H1 (cell line): ENCODE measurements at regions not wholly inside any gene's neighbourhood (a gene's known extent, or its start where the extent isn't known, plus 50 kb on each side); places are given as distances from the start of the nearest gene placed in this dataset.

Experiments
- CTCF ChIA-PET: fragments of 300-600 bp; sonication (Branson Sonifier 250); formaldehyde crosslinking; loops from one replicate; lab custom pipeline; 2021; ENCODE audit not compliant: partially characterized antibody; lab: Charles Lee
- POLR2A ChIA-PET: fragments of 300-600 bp; sonication (Branson Sonifier 250); formaldehyde crosslinking; loops from one replicate; lab custom pipeline; 2021; ENCODE audit warnings: inconsistent platforms; ENCODE audit not compliant: partially characterized antibody; lab: Charles Lee
- DNase-seq, 2 experiments: peaks; one replicate each; pipeline versions ENCODE4 v3.0.0 to v3.0.0-alpha.2; 2010 to 2022; ENCODE audit warnings: low spot score in 2 of 2, low read depth in 1 of 2, mixed read lengths in 1 of 2
- FAIRE-seq: peaks from 2 replicates; lab custom pipeline; 2011; peaks lifted over from hg19 to GRCh38; lab: Jason Lieb, UNC
- H2AFZ ChIP-seq: 2 replicates; pipeline ENCODE4 v1.8.1; 2012; ENCODE audit warnings: low read length, inconsistent platforms
- H2AK5ac ChIP-seq: 2 replicates; pipeline ENCODE4 v1.6.1; 2013; ENCODE audit warnings: low read depth, low read length
- H2BK120ac ChIP-seq: replicated peaks from 2 replicates; pipeline ENCODE3; 2013; ENCODE audit warnings: low read depth, low read length, inconsistent platforms
- H2BK12ac ChIP-seq: 2 replicates; pipeline ENCODE4 v1.6.1; 2013; ENCODE audit warnings: low read depth, low read length
- H2BK15ac ChIP-seq: 2 replicates; pipeline ENCODE4 v1.6.1; 2013; ENCODE audit warnings: low read length
- H2BK20ac ChIP-seq: 2 replicates; pipeline ENCODE4 v1.6.1; 2013; ENCODE audit warnings: low read length
- H2BK5ac ChIP-seq: 2 replicates; pipeline ENCODE4 v1.6.1; 2013; ENCODE audit warnings: low read depth, low read length
- H3K14ac ChIP-seq: 2 replicates; pipeline ENCODE4 v1.6.1; 2013; ENCODE audit warnings: inconsistent platforms; ENCODE audit not compliant: insufficient read length
- H3K18ac ChIP-seq: 2 replicates; pipeline ENCODE4 v1.6.1; 2013; ENCODE audit warnings: low read length; ENCODE audit errors: extremely low read depth
- H3K23ac ChIP-seq: 2 replicates; pipeline ENCODE4 v1.6.1; 2013; ENCODE audit warnings: inconsistent platforms; ENCODE audit not compliant: insufficient read length
- H3K23me2 ChIP-seq: 2 replicates; pipeline ENCODE4 v1.6.1; 2013; ENCODE audit warnings: low read depth, low read length
- H3K27ac ChIP-seq: 2 replicates; pipeline ENCODE4 v1.6.1; 2011; ENCODE audit warnings: low read depth, low read length, inconsistent platforms
- H3K27me3 ChIP-seq, 4 experiments: replicated peaks in 1 of 4; 1 replicate in 1 of 4; 2 replicates in 3 of 4; pipeline versions ENCODE4 v1.6.1 to v1.8.1; 2011 to 2013; ENCODE audit warnings: low read length in 3 of 4, mild to moderate bottlenecking in 3 of 4, inconsistent platforms in 2 of 4, mixed read lengths in 2 of 4, moderate library complexity in 1 of 4; ENCODE audit not compliant: control insufficient read depth in 3 of 4, insufficient read depth in 3 of 4; ENCODE audit errors: extremely low read depth in 1 of 4
- H3K36me3 ChIP-seq, 4 experiments: 2 replicates each; pipeline versions ENCODE4 v1.6.1 to v1.8.1; 2011 to 2013; ENCODE audit warnings: mild to moderate bottlenecking in 4 of 4, low read length in 3 of 4, moderate library complexity in 2 of 4, control low read depth in 1 of 4, inconsistent platforms in 1 of 4; ENCODE audit not compliant: insufficient read depth in 4 of 4, control insufficient read depth in 2 of 4
- H3K4ac ChIP-seq: replicated peaks from 2 replicates; pipeline ENCODE3; 2013; ENCODE audit warnings: low read length, low read depth, mixed read lengths, inconsistent platforms; ENCODE audit not compliant: insufficient read length
- H3K4me1 ChIP-seq, 4 experiments: replicated peaks in 1 of 4; 1 replicate in 1 of 4; 2 replicates in 3 of 4; pipeline versions ENCODE4 v1.6.1 to v1.8.1; 2011 to 2013; ENCODE audit warnings: low read length in 3 of 4, inconsistent platforms in 2 of 4, mixed read lengths in 1 of 4; ENCODE audit not compliant: insufficient read depth in 4 of 4, control insufficient read depth in 3 of 4
- H3K4me2 ChIP-seq, 2 experiments: 2 replicates each; pipeline versions ENCODE4 v1.6.1 to v1.8.1; 2011 to 2013; ENCODE audit warnings: low read depth in 2 of 2, low read length in 2 of 2, control low read depth in 1 of 2, inconsistent platforms in 1 of 2, mild to moderate bottlenecking in 1 of 2; ENCODE audit not compliant: insufficient read depth in 1 of 2
- H3K4me3 ChIP-seq, 4 experiments: fragments of 200-600, 300-600 bp in 1 of 4; sonication (generic), shearing (Covaris generic), sonication (Bioruptor Twin) in 1 of 4; 2 replicates each; pipeline versions ENCODE4 v1.5.1 to v1.8.1; 2011 to 2016; ENCODE audit warnings: low read length in 4 of 4, low read depth in 3 of 4, control low read depth in 2 of 4, inconsistent platforms in 2 of 4, mild to moderate bottlenecking in 2 of 4, mixed read lengths in 1 of 4, moderate library complexity in 1 of 4; ENCODE audit not compliant: insufficient read depth in 2 of 4; ENCODE audit errors: extremely low read depth in 1 of 4
- H3K56ac ChIP-seq: replicated peaks from 2 replicates; pipeline ENCODE3; 2013; ENCODE audit warnings: low read depth, mild to moderate bottlenecking, mixed read lengths, low read length, inconsistent platforms; ENCODE audit not compliant: insufficient read length
- H3K79me1 ChIP-seq: 2 replicates; pipeline ENCODE4 v1.6.1; 2013; ENCODE audit warnings: low read depth, low read length, control low read depth
- H3K79me2 ChIP-seq, 2 experiments: 2 replicates each; pipeline versions ENCODE4 v1.6.1 to v1.8.1; 2012 to 2013; ENCODE audit warnings: low read length in 2 of 2, mild to moderate bottlenecking in 2 of 2, inconsistent platforms in 1 of 2; ENCODE audit not compliant: insufficient read depth in 2 of 2, control insufficient read depth in 1 of 2
- H3K9ac ChIP-seq, 4 experiments: replicated peaks in 1 of 4; 1 replicate in 1 of 4; 2 replicates in 3 of 4; pipeline versions ENCODE4 v1.6.1 to v1.8.1; 2011 to 2013; ENCODE audit warnings: low read depth in 3 of 4, low read length in 3 of 4, control low read depth in 2 of 4, mild to moderate bottlenecking in 2 of 4, moderate library complexity in 2 of 4, inconsistent platforms in 1 of 4; ENCODE audit errors: extremely low read depth in 1 of 4
- H3K9me3 ChIP-seq, 2 experiments: 2 replicates each; pipeline versions ENCODE4 v1.6.1 to v1.8.1; 2012 to 2013; ENCODE audit warnings: mild to moderate bottlenecking in 2 of 2, moderate library complexity in 2 of 2, control low read depth in 1 of 2, inconsistent platforms in 1 of 2, low read depth in 1 of 2, low read length in 1 of 2, mixed read lengths in 1 of 2; ENCODE audit not compliant: insufficient read depth in 2 of 2
- H4K20me1 ChIP-seq, 2 experiments: replicated peaks in 1 of 2; 2 replicates each; pipeline versions ENCODE3 to v1.8.1; 2011 to 2013; ENCODE audit warnings: inconsistent platforms in 2 of 2, low read length in 2 of 2, mild to moderate bottlenecking in 1 of 2; ENCODE audit not compliant: insufficient read depth in 2 of 2, control insufficient read depth in 1 of 2
- H4K5ac ChIP-seq: 2 replicates; pipeline ENCODE4 v1.6.1; 2013; ENCODE audit warnings: low read length, low read depth, mixed read lengths, inconsistent platforms; ENCODE audit not compliant: insufficient read length
- H4K8ac ChIP-seq: 2 replicates; pipeline ENCODE4 v1.8.0; 2013; ENCODE audit warnings: mild to moderate bottlenecking, moderate library complexity, low read length, inconsistent platforms; ENCODE audit not compliant: insufficient read depth; ENCODE audit errors: extremely low read depth
- H4K91ac ChIP-seq: replicated peaks from 2 replicates; pipeline ENCODE3; 2013; ENCODE audit warnings: low read length, mixed read lengths, inconsistent platforms; ENCODE audit not compliant: insufficient read length
- CHD1 ChIP-seq: IDR thresholded peaks from 2 replicates; pipeline ENCODE4 v1.6.1; 2012; ENCODE audit warnings: low read depth, low read length, improper control_type of control experiment
- CTBP2 ChIP-seq: IDR thresholded peaks from 2 replicates; pipeline ENCODE4 v1.7.0; 2011; ENCODE audit warnings: borderline replicate concordance, mild to moderate bottlenecking, moderate library complexity, mixed read lengths, low read length; ENCODE audit not compliant: insufficient read depth, insufficient read length
- EZH2 ChIP-seq: fragments of 200-600 bp; sonication (generic); IDR thresholded peaks from 2 replicates; pipeline ENCODE4 v1.7.1; 2012; ENCODE audit warnings: low read depth, mild to moderate bottlenecking, moderate library complexity, low read length, inconsistent platforms; ENCODE audit not compliant: severe bottlenecking
- WGBS, 2 experiments: shearing (Covaris generic) in 1 of 2; methylation state at CpG; one replicate each; pipeline versions ENCODE4 v1.1.6 to v1.1.7; 2013 to 2015; ENCODE audit warnings: low lambda C conversion rate in 2 of 2, mixed read lengths in 2 of 2, inconsistent platforms in 1 of 2, low coverage in 1 of 2, missing lambda C conversion rate in 1 of 2; ENCODE audit not compliant: insufficient replicate concordance in 2 of 2, insufficient coverage in 1 of 2, insufficient read length in 1 of 2; ENCODE audit errors: extremely low coverage in 1 of 2, missing lambda C conversion rate in 1 of 2; 5-methylcytosine and 5-hydroxymethylcytosine counted together

DNA sequence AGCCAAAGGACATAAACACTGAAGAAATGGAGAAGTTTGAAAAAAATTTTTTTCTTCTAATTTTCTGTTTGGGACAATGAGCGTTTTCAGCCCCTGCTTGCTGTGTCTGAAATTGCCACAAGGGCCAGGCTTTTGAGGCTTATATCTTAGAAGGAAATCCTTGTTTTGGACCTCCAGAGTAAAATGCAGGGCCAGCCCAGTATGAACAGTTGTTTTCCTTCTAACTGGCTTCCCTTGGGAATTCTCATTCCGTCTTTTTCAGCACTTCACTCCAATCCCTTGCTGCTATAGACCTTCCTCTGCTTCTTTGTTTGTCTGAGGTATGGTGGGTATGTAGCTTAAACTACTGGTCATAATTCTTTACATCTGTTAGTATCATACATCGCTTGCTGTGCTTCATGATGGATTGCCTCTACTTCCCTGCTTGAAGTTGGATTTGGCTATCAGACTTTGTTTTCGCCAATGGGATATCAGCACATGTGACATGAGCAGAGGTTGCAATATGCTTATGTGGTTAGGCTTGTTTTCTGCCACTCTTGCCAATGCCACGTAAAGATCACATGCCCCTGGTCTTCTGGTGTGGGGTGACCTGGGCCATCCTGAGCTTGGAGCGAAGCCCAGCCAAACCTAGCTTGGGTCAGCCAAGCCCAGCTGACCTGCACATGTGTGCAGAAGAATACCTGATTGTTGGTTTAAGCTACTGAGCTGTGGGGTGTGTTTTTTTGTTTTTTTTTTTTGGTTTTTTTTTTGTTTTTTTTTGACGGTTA is 64.7 kb downstream of the AVPR1A start:
- Histone ChIP-seq H4K8ac (no peak overlapping the region), H4K5ac (peak overlapping the region; percentile 18), H3K79me1 (no peaks in the 10 kb centered on the region), H3K14ac (no peak overlapping the region), H2BK12ac (no peak overlapping the region), H2BK120ac (no peak overlapping the region), H3K9me3 (no peaks in the 10 kb centered on the region), H2AK5ac (no peak overlapping the region)
- CTCF ChIA-PET, result interaction anchor here (0.7 to 1.5 kb wide), 4 partner anchors 10 to 361 kb away, joined by 3 to 9 read pairs (median 4); no protein-coding TSS in a partner anchor
- peak; percentile 7 for FAIRE-seq
- POLR2A ChIA-PET, result no interaction called here
- TF ChIP-seq CHD1, result no peak
- TF ChIP-seq CTBP2, result no peak
- TF ChIP-seq EZH2, result no peak
- TF ChIP-seq, all 59 proteins: peak for 0
- Histone ChIP-seq H3K9ac (no peak overlapping the region), H3K56ac (no peak overlapping the region), H3K4me3 (no peak overlapping the region), H4K91ac (peak overlapping the region; percentile 38), H3K36me3 (no peaks in the 10 kb centered on the region), H3K4me1 (peaks cover 3 to 6% (median 4%) of the 10 kb centered on the region in 4 experiments), H2BK5ac (no peak overlapping the region), H3K18ac (no peak overlapping the region; the same call in 1 of the 2 replicates), H3K4me2 (no peak overlapping the region), H4K20me1 (no peaks in the 10 kb centered on the region), H3K79me2 (no peaks in the 10 kb centered on the region), H2AFZ (peak overlapping the region; percentile 54; the same call in 1 of the 2 replicates), H3K4ac (no peak overlapping the region), H3K23me2 (no peaks in the 10 kb centered on the region), H3K27me3 (no peaks in the 10 kb centered on the region), H2BK15ac (no peak overlapping the region), H2BK20ac (0 out of 2 replicates have a peak overlapping the region, but pooled peaks have one; percentile 25), H3K23ac (no peak overlapping the region), H3K27ac (no peak overlapping the region)
- 90% methylated on average over 7 of the region's 7 CpGs; no CpG with 5 or more reads in 1 of the 2 experiments for WGBS, 2 experiments
- no peak for DNase-seq
